ENCODE measurements at regions not wholly inside any gene's neighbourhood (a gene's known extent, or its start where the extent isn't known, plus 50 kb on each side); places are given as distances from the start of the nearest gene placed in this dataset.

GRCh38 chr6:88251301-88251700 lies 85.2 kb upstream of the CNR1 start:
- H3K9me3 Mint-ChIP-seq (ENCODE audit: unreplicated experiment), result peaks cover 16% of the 10 kb centered on the region
- no peak overlapping the region for H3K4me3 Mint-ChIP-seq (ENCODE audit: unreplicated experiment)
- DNase-seq (ENCODE audit: unreplicated experiment), result no peak
- H3K4me1 Mint-ChIP-seq (ENCODE audit: insufficient read depth, unreplicated experiment), result no peaks in the 10 kb centered on the region
- ChIA-PET CTCF (no interaction called here), POLR2A (no interaction called here)
- H3K27ac Mint-ChIP-seq (ENCODE audit: low read depth, unreplicated experiment), result no peak overlapping the region
- BruUV-seq (replicated peaks), result no TSS peak
- H3K27me3 Mint-ChIP-seq (ENCODE audit: insufficient read depth, unreplicated experiment), result no peaks in the 10 kb centered on the region
- no peaks in the 10 kb centered on the region for H3K36me3 Mint-ChIP-seq (ENCODE audit: insufficient read depth, unreplicated experiment)
- no peak for TF ChIP-seq CTCF (IDR thresholded peaks at IDR 0.05; ENCODE audit: unreplicated experiment)
- intact Hi-C loops (cut with micrococcal nuclease), result no loop called here

GRCh38 chr6:88248709-88249321 lies 82.7 kb upstream of the CNR1 start:
- Mint-ChIP-seq H3K27me3 (ENCODE audit: insufficient read depth, unreplicated experiment) (no peaks in the 10 kb centered on the region), H3K9me3 (ENCODE audit: unreplicated experiment) (no peaks in the 10 kb centered on the region), H3K4me3 (ENCODE audit: unreplicated experiment) (no peak overlapping the region), H3K27ac (ENCODE audit: low read depth, unreplicated experiment) (no peak overlapping the region), H3K4me1 (ENCODE audit: insufficient read depth, unreplicated experiment) (no peaks in the 10 kb centered on the region), H3K36me3 (ENCODE audit: insufficient read depth, unreplicated experiment) (no peaks in the 10 kb centered on the region)
- DNase-seq (ENCODE audit: unreplicated experiment), result no peak
- BruUV-seq (replicated peaks), result no TSS peak
- ChIA-PET POLR2A (no interaction called here), CTCF (interaction anchor here (0.6 to 1.1 kb wide), 3 partner anchors 304 to 536 kb away, joined by 3 read pairs; no protein-coding TSS in a partner anchor)
- intact Hi-C loops (cut with micrococcal nuclease), result no loop called here
- no peak for TF ChIP-seq CTCF (IDR thresholded peaks at IDR 0.05; ENCODE audit: unreplicated experiment)

GRCh38 chr6:88246654-88247053 lies 80.5 kb upstream of the CNR1 start:
- CTCF ChIA-PET, result interaction anchor here (0.7 to 1.5 kb wide), 3 partner anchors 14 to 625 kb away, joined by 3 to 4 read pairs (median 4); no protein-coding TSS in a partner anchor
- POLR2A ChIA-PET, result no interaction called here
- Mint-ChIP-seq H3K4me1 (ENCODE audit: insufficient read depth, unreplicated experiment) (no peaks in the 10 kb centered on the region), H3K4me3 (ENCODE audit: unreplicated experiment) (no peak overlapping the region), H3K27ac (ENCODE audit: low read depth, unreplicated experiment) (no peak overlapping the region), H3K36me3 (ENCODE audit: insufficient read depth, unreplicated experiment) (no peaks in the 10 kb centered on the region), H3K9me3 (ENCODE audit: unreplicated experiment) (peaks cover under 1% of the 10 kb centered on the region), H3K27me3 (ENCODE audit: insufficient read depth, unreplicated experiment) (no peaks in the 10 kb centered on the region)
- DNase-seq (ENCODE audit: unreplicated experiment), result no peak
- no peak for TF ChIP-seq CTCF (IDR thresholded peaks at IDR 0.05; ENCODE audit: unreplicated experiment)
- intact Hi-C loops (cut with micrococcal nuclease), result no loop called here
- BruUV-seq (replicated peaks), result no TSS peak

- DNase-seq (ENCODE audit: unreplicated experiment), result no peak
- no TSS peak for BruUV-seq (replicated peaks)
- Mint-ChIP-seq H3K27ac (ENCODE audit: low read depth, unreplicated experiment) (no peak overlapping the region), H3K4me3 (ENCODE audit: unreplicated experiment) (no peak overlapping the region), H3K9me3 (ENCODE audit: unreplicated experiment) (peaks cover 7% of the 10 kb centered on the region), H3K27me3 (ENCODE audit: insufficient read depth, unreplicated experiment) (no peaks in the 10 kb centered on the region), H3K4me1 (ENCODE audit: insufficient read depth, unreplicated experiment) (no peaks in the 10 kb centered on the region), H3K36me3 (ENCODE audit: insufficient read depth, unreplicated experiment) (no peaks in the 10 kb centered on the region)
- intact Hi-C loops (cut with micrococcal nuclease), result no loop called here
- CTCF ChIA-PET, result interaction anchor here (0.6 to 0.7 kb wide), 3 partner anchors 9 to 1601 kb away, joined by 3 to 4 read pairs (median 4); no protein-coding TSS in a partner anchor
- no peak for TF ChIP-seq CTCF (IDR thresholded peaks at IDR 0.05; ENCODE audit: unreplicated experiment)
- POLR2A ChIA-PET, result no interaction called here
Observed at GRCh38 chr6:88244721-88245120, 78.6 kb upstream of the CNR1 start.
